ENCODE measurements at regions not wholly inside any gene's neighbourhood (a gene's known extent, or its start where the extent isn't known, plus 50 kb on each side); places are given as distances from the start of the nearest gene placed in this dataset.
"Not testable (repeated sequence)": the region's sequence is repeated elsewhere in the genome, so short reads cannot be mapped to it uniquely, and the experiment has no call there.

DNA sequence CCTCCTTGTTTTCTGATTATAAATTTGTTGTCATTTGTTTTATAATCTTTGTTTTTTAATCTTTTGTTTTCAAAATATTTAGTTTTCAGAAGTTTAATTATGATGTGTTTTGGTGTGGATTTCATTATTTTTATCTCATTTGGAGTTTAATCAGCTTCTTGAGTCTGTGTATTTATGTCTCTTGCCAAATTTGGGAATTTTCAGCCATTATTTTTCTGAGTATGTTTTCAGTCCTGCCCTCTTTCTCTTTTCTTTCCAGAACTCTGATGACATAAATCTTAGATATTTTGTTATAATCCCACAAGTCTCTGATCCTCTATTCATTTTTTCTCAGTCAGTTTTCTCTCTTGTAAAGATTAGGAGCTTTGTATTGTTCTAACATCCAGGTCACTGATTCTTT, 89.8 kb downstream of the RHOU start:
- no peak for DNase-seq

DNA sequence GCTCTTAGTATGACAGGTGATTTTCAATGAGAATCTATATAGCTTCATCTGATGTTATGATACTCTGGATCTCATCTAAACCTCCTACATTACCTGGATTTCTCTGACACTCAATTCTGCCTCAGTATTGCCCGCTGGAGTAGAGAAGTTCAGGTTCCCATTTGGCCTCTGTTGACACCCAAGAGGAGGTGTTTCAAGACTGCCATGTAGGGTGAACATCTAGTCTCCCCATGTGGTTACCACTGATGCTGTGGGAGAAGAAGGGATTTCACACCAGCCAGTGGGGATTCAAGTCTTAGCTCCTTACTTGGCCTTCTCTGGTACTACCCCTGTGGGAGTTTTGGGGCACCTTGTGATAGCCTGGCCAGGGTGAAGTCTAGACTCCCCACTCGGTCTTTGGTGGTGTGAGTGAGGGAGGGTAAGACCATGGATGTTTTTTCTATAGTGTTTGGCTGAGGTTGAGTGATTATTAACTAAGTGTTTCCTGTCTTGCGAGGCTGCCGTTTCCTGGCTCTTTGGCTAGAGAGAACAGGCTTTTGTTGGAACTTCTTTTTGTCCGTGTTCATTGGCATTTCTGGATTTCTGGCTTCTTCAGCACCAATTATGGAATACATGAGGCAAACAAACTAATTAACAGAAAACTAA, 90.7 kb downstream of the RHOU start:
- no peak for DNase-seq

DNA sequence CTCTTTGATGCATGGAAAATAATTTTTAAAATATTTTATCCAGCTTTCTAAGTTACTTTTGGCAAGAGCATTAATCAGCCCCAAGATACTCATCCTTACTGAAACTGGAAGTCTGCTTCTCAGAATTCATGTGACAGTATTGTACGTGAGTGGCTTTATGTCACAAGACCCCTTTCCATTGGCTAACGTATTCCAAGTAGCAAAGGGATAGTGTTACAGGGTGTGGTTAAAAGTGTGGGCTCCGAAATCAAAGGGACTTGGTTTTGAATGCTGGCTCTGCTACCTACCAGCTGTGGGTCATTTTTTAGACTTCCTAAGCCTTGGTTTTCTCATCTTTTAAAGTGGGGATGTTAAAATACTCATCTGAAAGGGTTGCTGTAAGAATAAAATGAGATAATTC, 91.7 kb downstream of the RHOU start:
- DNase-seq = no peak

- no peak for DNase-seq
Observed at GRCh38 chr1:228828151-228828550, 92.9 kb downstream of the RHOU start.

DNA sequence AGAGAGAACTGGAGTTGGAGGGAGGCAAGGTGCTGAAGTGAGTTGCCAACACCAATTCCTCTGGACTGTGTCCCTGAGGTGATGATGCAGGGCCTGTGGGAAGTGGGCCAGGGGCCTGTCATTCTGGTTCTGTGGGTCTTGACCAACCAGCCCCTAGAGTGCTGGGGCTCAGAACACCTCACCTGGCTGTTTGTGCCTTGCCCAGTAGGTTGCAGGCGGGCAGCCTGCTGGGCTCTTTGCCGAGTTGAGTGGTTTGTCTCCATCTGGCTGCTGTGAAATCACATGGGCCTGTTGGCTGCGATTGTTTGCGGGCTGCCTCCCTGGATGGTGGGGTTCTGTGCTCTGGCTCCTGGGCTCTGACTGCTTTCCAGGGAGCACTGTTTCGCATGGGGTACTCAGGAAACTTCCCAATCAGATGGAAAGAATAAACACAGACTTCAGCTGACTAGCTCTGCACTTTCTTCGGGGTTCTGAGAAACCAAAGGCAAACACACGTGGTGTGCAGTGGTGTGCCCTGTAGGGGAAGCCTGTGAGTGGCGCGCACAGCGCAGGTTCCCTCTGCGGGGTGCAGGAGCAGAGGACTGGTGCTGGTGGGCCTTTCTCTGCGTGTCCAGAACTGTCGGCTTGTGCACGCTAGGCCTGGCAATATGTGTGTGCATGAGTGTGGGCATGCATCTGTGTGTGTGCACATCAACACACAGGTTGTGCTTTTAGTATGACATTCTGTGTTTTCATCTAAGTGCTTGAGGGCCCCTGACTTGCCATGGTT, 95.1 kb downstream of the RHOU start:
- DNase-seq = no peak

DNA sequence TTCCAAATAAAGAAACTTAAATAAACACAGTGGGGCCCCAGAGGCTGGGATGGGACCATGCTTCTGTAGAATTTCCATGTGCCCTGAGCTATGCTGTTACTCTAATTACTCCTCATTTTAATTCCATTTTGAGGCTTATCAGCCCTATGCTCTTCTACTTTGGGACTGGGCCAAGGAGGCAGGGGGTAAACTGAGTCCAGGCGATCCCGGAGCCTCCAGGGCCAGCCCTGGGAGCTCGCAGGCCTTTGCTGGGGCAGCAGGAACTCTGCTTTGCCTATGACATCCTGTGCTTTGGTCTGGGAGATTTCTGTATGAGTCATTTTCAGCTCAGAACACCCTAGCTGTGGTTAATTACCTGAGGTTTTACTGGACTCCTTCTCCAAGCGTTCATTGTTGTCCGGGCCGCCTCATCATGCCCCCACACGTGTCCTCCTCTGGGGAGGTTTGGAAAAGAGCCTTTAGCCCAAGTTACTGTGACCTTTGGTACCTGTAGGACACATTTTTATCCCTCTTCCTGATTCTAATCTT, 95.7 kb downstream of the RHOU start:
- DNase-seq = no peak

DNA sequence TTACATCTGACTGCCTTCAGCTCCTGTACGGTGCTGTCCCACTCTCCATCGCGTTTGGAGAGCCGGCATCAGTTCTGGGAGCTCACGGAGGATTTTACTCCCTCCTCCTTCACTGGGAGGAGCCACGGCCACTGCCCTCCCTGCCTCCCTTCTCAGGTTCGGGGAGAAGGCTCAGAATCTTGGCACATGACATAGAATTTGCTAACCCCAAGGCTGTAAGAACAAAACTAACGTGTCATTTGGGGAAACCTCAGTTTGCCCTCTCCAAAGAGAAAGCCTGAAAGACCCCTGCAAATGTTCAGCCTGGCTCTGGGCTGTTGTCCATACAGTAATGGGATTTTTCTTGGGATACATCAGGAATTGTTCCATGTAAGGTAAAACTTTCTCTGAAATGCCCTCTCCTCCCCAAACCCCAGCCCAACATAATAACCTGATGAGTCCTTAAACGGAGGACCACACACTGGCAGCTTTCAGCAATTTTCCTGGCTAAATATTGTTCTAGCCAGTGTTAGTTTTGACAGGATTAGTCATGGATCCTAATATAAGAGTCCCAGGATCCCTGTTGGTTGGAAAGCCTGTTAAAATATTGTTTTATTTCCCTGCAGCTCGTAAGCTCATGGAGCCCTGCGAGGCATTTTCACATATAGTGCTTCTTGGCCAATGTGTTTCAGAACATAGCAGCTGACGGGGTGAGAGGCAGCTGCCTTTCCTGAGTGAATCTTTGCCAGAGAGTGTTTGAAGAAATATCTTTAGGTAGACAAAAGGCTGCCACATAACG, 98.8 kb downstream of the RHOU start:
- no peak for DNase-seq

DNA sequence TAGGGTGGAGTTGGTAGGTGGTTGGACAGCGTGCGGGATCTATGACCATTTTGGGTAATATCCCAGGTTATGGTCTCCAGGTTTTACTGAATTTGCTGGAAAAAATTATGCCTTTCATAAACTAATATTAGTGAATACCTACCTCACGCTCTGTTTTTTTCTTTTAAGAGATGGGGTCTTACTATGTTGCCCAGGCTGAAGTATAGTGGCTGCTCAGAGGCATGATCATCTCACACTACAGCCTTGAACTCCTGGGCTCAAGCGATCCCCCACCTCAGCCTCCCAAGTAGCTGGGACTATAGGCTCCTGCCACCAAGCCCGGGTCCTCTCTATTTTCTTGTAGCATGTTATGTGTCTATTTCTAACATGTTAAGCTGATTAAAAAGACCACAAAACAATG, 100.2 kb downstream of the RHOU start:
- DNase-seq = no peak

DNA sequence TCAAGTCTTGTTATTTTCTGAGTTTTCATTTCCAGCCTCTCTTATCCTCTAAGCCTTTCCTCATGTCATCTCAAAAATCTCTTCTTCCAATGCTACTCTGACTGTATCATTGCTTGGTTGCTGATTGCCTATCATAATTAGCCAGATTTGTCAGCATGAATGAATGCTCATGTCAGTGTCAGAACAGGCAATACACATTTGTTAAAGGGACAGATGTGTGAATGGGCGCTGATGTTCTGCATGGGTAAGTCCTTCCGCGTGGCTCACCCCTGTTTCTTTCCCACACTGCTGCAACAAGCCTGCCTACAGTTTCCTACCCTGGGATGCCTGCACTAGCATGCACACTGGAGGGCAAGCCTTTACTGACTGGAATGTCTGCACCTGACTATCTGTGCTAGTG, 100.6 kb downstream of the RHOU start:
- DNase-seq = no peak

GRCh38 chr1:228836427-228836826, 101.1 kb downstream of the RHOU start:
- DNase-seq = no peak

- DNase-seq = no peak
Observed at GRCh38 chr1:228837032-228837431, 101.8 kb downstream of the RHOU start.

DNA sequence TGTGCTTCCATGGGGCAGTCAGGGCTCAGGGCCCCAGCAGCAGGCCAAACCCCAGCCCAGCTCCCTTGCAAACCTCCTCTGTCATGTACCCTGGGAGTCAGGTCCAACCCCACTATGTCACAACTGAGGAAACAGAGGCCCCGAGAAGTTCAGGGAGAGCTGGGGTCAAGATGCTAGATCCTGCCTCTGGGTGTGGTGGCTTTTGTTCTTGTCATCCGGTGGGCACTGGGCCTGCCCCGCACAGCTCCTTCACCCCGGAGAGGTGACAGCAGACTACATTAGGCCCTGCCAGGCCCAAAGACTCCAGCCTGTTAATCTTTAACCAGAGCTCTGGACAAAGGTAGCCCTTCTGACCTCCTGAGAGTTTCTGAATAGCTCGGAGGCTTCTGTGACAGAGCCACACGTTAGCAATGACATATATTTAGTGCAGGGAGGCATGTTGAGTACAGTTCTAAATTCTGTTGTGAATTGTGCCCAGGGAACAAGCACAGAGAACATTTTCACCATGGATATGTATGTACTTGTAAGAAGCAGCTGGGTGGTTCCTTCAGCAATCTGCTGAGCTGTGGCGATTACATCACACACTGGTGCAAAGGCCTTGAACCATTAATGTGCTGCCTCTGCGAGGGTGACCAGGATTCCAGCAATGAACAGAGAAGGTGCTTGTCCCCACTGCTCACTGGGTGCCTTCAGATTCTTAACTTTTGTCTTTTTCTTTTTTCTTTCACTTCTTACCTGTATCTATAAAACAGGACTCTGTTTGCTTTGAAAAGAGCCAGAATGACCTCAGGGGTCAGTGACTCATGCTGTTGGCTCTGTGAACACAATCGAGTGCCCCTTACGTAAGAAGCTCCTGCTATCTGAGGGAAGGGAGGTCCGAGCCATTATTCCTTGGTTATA, 102.8 kb downstream of the RHOU start:
- DNase-seq = no peak

GRCh38 chr1:228838717-228839500, 103.6 kb downstream of the RHOU start:
- no peak for DNase-seq

GRCh38 chr1:228839656-228840055, 104.4 kb downstream of the RHOU start:
- DNase-seq = no peak

DNA sequence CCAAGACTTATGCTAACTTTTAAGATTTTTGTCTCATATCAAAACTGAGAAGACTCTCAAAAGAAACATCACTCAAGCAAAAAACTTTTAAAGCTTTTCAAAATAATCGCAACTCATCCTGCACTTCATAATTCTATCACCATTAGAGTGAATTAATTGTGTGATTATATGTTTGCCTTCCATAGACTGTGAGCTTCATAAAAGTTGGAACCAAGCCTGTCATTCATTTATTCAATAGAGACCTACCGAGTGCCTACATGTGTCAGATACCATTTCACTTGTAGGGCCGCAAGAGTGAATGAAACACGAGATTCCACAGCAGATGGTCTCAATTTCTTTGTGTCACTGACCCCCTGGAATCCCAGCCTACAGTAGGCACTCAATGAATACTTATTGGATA, 106.4 kb downstream of the RHOU start:
- no peak for DNase-seq

DNA sequence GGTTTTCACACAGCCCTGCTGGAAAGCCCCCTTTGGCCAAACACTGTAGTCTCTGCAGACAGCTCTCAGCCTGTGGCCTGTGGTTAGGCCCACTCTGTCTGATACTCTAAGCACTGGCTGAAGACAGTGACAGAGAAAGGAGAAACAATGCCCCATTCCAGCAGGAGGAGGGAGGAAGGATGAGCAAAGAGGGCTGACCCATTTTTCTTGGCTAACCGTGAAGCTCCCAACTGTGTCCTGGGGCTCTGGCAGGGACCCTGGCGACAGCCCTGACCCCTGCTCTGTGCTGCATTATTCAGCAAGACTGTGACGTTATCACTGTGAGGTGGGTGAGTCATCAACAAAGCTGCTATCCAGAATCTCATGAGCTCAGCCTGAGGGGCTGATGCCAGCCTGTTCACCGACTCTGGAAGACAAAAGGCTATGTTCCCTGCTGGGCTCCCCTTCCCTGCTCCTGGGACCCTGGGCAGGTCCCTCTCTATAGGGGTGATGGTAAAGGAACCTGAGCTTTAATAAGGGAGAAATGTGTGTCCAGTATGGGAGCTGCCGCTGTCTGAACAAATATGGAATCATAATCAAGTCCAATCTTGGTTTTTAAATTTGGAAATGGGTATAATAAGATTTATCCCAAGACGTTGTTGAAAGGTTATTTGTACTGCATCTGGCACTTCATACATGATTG, 107.0 kb downstream of the RHOU start:
- no peak for DNase-seq

DNA sequence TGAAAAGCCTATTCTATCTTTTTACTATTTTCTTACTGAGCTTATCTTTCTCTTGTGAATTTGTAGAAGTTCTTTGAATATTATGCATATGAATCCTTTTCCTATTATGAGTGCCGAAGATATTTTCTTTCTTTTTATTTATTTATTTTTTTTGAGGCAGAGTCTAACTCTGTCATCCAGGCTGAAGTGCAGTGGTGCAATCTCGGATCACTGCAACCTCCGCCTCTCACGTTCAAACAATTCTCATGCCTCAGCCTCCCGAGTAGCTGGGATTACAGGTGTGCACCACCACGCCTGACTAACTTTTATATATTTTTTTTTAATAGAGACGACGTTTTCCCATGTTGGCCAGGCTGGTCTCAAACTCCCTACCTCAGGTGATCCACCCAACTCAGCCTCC, 109.8 kb downstream of the RHOU start:
- no peak for DNase-seq

DNA sequence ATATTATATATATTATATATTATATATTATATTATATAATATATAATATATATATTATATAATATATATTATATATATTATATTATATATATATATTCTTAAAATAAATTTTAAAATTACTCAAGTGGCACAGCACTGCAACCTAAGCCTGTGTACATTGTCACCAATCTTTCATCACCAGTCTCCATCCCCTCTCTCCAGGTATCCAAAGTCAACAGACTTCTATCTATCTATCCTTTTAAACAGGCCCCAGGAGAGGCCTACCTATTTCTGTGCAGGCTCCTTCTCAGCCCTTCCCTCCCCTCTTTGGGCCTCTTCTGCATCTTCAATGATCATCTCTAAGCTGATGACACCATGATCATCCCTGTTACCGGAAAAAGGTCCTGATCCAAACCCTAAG, 111.7 kb downstream of the RHOU start:
- DNase-seq = no peak

DNA sequence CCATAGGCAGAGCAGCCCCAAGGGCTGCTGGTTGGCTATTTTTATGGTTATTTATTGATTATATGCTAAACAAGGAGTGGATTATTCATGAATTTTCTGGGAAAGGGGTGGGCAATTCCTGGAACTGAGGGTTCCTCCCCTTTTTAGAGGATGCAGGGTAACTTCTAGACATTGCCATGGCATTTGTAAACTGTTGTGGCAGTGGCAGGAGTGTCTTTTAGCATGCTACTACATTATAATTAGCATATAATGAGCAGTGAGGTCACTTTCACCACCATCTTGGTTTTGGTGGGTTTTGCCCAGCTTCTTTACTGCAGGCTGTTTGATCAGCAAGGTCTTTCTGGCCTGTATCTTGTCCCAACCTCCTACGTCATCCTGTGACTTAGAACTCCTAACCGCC, 112.2 kb downstream of the RHOU start:
- DNase-seq = not testable (repeated sequence)

GRCh38 chr1:228848406-228848805, 113.1 kb downstream of the RHOU start:
- DNase-seq = no peak

DNA sequence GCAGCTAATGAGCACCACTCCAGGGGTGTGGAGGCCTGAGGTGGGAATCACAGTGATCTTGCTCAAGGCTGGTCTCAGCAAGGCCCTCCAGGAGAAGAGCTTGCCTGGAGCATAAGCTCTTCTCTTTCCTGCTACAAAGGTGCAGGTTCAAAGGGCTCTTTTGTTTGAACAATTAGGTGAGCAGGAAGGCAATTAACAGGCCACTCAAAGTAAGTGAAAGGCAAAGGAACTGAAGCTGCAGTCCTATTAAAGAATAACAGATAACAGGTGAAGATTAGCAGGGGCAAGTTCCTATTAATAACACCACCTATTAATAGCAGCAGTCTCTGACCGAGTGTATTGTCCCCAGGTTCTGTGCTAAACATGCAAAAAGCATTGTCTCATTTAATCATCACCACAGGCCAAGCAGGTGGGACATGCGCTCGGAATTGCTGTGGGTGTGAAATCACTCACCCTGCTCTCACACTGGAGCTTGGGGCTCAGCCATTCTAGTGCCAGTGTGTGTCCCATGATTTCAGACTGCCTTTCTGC, 113.8 kb downstream of the RHOU start:
- peak; percentile 65 for DNase-seq
